ENCODE measurements at regions not wholly inside any gene's neighbourhood (a gene's known extent, or its start where the extent isn't known, plus 50 kb on each side); places are given as distances from the start of the nearest gene placed in this dataset.

DNA sequence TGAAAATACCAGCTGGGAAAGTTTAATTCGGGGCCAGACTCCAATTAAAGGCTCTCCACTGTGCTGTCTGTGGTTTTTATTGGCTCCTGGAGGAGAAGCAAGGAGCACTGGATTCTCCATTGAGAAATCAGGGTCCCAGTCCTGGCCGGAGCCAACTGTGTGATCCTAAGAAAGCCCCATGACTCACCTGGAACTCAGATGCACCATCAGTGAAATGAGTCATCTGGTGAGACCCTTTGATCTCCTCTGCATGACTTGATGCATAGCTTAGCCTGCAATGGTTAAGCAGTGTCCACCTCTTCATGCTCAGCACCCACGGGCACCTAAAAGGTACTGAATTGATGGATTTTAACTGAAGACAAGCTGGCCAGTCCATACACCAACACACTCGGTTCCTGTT, 119.2 kb upstream of the VCX3B start:
- no peaks in the 10 kb centered on the region for H3K79me2 ChIP-seq (ENCODE audit: insufficient read depth, low read length)
- Mint-ChIP-seq H3K9me3 (no peaks in the 10 kb centered on the region), H3K27ac (peak overlapping the region in 1 of 3 experiments; percentile 53; a peak in 1 of 7 replicates), H3K36me3 (ENCODE audit: insufficient read depth in 1 of 3, low read depth in 3 of 3) (no peaks in the 10 kb centered on the region; a peak in 1 of 7 replicates), H3K4me3 (no peak overlapping the region), H3K4me1 (no peaks in the 10 kb centered on the region), H3K27me3 (ENCODE audit: low read depth) (no peaks in the 10 kb centered on the region; the same call in 1 of the 2 replicates)
- no peak overlapping the region for H3K23ac ChIP-seq (ENCODE audit: insufficient read length, low read depth, low read length)
- no peak overlapping the region for H3K18ac ChIP-seq (ENCODE audit: insufficient read length, low read depth, low read length)
- no peaks in the 10 kb centered on the region for H3K27me3 ChIP-seq (ENCODE audit: insufficient read depth, low read length)
- H4K20me1 ChIP-seq (ENCODE audit: control insufficient read depth, insufficient read depth, insufficient read length), result no peaks in the 10 kb centered on the region
- no peaks in the 10 kb centered on the region for H3K4me1 ChIP-seq (ENCODE audit: insufficient read depth, low read length)
- no CpG with 5 or more reads among the region's 4 CpGs for WGBS (ENCODE audit: extremely low coverage, insufficient read length, low lambda C conversion rate)
- H2AK5ac ChIP-seq (ENCODE audit: insufficient read length, low read length), result no peak overlapping the region
- H3K4me2 ChIP-seq (ENCODE audit: insufficient read depth, insufficient read length, low read length), result no peak overlapping the region
- H3K9me3 ChIP-seq (ENCODE audit: control insufficient read depth, low read depth, low read length), result no peaks in the 10 kb centered on the region
- no peak overlapping the region for H3K56ac ChIP-seq (ENCODE audit: insufficient read length, low read depth, low read length)
- no peak overlapping the region for H3K9ac ChIP-seq (ENCODE audit: extremely low read depth, insufficient read length, low read length)
- no peak overlapping the region for H3K14ac ChIP-seq (ENCODE audit: insufficient read depth, low read length)
- no peak overlapping the region for H2AFZ ChIP-seq (ENCODE audit: low read length)
- no peak for TF ChIP-seq CTCF (conservative IDR thresholded peaks at IDR 0.05)
- H3K4ac ChIP-seq (ENCODE audit: low read depth, low read length), result no peak overlapping the region
- no peak for DNase-seq
- H2BK120ac ChIP-seq (ENCODE audit: low read depth, low read length, poor library complexity, severe bottlenecking), result no peak overlapping the region
- no peak overlapping the region for H4K91ac ChIP-seq (ENCODE audit: insufficient read length, low read depth, low read length)
- H3K23me2 ChIP-seq (ENCODE audit: insufficient read length, low read depth, low read length, poor library complexity, severe bottlenecking), result no peaks in the 10 kb centered on the region
- H2BK12ac ChIP-seq (ENCODE audit: insufficient read length, low read depth, low read length), result no peak overlapping the region
- no peak overlapping the region for H2BK15ac ChIP-seq (ENCODE audit: low read depth, low read length)
- no peak overlapping the region for H4K5ac ChIP-seq (ENCODE audit: insufficient read length, low read depth, low read length)
- H2BK20ac ChIP-seq (ENCODE audit: low read depth, low read length, poor library complexity, severe bottlenecking), result no peak overlapping the region
- no peak overlapping the region for H4K8ac ChIP-seq (replicated peaks; ENCODE audit: insufficient read length, low read depth, low read length)
- H3T11ph ChIP-seq (ENCODE audit: low read length), result no peak overlapping the region
- no peak overlapping the region for H2BK5ac ChIP-seq (ENCODE audit: insufficient read length, low read length)
- H3K27ac ChIP-seq (ENCODE audit: insufficient read length, low read depth, low read length), result no peak overlapping the region
- H3K79me1 ChIP-seq (ENCODE audit: insufficient read depth, low read depth, low read length, poor library complexity, severe bottlenecking), result no peaks in the 10 kb centered on the region

All from H9 (cell line).